ENCODE measurements at regions not wholly inside any gene's neighbourhood (a gene's known extent, or its start where the extent isn't known, plus 50 kb on each side); places are given as distances from the start of the nearest gene placed in this dataset.

GRCh38 chr1:55369474-55369873 is 154.3 kb upstream of the USP24 start:
- Mint-ChIP-seq H3K36me3 (ENCODE audit: low read depth) (no peaks in the 10 kb centered on the region), H3K27ac (no peak overlapping the region), H3K4me3 (no peak overlapping the region; the same call in 1 of the 2 replicates), H3K9me3 (no peaks in the 10 kb centered on the region), H3K4me1 (ENCODE audit: low read depth) (peaks cover 20% of the 10 kb centered on the region), H3K27me3 (ENCODE audit: insufficient read depth) (peaks cover 6% of the 10 kb centered on the region)
- peak; percentile 13 for DNase-seq
- TF ChIP-seq, protein P1, sequence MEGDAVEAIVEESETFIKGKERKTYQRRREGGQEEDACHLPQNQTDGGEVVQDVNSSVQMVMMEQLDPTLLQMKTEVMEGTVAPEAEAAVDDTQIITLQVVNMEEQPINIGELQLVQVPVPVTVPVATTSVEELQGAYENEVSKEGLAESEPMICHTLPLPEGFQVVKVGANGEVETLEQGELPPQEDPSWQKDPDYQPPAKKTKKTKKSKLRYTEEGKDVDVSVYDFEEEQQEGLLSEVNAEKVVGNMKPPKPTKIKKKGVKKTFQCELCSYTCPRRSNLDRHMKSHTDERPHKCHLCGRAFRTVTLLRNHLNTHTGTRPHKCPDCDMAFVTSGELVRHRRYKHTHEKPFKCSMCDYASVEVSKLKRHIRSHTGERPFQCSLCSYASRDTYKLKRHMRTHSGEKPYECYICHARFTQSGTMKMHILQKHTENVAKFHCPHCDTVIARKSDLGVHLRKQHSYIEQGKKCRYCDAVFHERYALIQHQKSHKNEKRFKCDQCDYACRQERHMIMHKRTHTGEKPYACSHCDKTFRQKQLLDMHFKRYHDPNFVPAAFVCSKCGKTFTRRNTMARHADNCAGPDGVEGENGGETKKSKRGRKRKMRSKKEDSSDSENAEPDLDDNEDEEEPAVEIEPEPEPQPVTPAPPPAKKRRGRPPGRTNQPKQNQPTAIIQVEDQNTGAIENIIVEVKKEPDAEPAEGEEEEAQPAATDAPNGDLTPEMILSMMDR (IDR thresholded peaks at IDR 0.05): no peak

DNA sequence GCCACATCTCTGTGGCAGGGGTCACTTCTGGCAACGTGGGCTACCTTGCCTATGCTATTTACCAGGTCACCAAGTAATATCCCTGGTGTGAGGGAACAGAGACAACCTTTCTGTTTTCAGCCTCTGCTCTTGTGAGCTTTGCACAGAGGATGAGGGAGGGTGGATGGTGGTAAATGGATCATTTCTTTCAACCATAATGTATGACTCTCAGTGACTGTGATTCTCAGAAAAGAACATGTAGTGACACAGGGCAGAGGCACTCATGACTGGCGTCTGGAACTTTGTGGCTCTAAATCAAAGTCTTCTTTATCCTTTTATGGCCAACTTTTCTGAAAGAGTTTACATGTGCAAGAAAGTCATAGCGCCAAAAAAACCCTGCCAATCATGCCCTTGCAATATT is 153.5 kb upstream of the USP24 start:
- Mint-ChIP-seq H3K4me1 (ENCODE audit: low read depth) (peaks cover 13% of the 10 kb centered on the region), H3K27ac (no peak overlapping the region), H3K4me3 (no peak overlapping the region), H3K36me3 (ENCODE audit: low read depth) (no peaks in the 10 kb centered on the region), H3K9me3 (no peaks in the 10 kb centered on the region), H3K27me3 (ENCODE audit: insufficient read depth) (peaks cover 6% of the 10 kb centered on the region)
- no peak for DNase-seq
- TF ChIP-seq, protein P1 (IDR thresholded peaks at IDR 0.05): no peak

GRCh38 chr1:55367273-55367672 is 152.1 kb upstream of the USP24 start:
- peaks cover 6% of the 10 kb centered on the region for H3K27me3 Mint-ChIP-seq (ENCODE audit: insufficient read depth)
- H3K4me1 Mint-ChIP-seq (ENCODE audit: low read depth): peaks cover 27% of the 10 kb centered on the region
- no peak overlapping the region for H3K27ac Mint-ChIP-seq
- no peaks in the 10 kb centered on the region for H3K36me3 Mint-ChIP-seq (ENCODE audit: low read depth)
- no peaks in the 10 kb centered on the region for H3K9me3 Mint-ChIP-seq
- no peak for DNase-seq
- no peak overlapping the region for H3K4me3 Mint-ChIP-seq
- TF ChIP-seq, protein P1 (IDR thresholded peaks at IDR 0.05): no peak

DNA sequence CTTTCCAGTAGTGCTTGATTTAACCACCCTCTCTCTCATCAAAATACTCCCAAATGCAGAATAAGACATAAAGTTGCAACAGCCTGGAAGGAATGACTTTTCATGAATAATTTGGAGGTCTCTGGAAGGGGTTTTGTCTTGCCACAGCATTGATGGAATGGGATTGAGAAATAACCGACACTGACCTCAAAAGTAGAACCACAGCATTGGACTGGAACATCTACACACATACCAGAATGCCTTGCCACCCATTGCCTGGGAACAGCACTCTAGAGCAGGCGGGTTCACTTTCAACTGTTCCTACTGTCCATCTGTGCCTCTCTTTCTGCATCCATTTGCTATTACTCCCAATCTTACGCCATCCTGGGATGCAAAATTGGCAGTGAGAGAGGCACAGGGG is 149.1 kb upstream of the USP24 start:
- no peaks in the 10 kb centered on the region for H3K36me3 Mint-ChIP-seq (ENCODE audit: low read depth)
- DNase-seq: no peak
- H3K27me3 Mint-ChIP-seq (ENCODE audit: insufficient read depth): peaks cover 9% of the 10 kb centered on the region
- peaks cover 17% of the 10 kb centered on the region for H3K4me1 Mint-ChIP-seq (ENCODE audit: low read depth)
- H3K9me3 Mint-ChIP-seq: no peaks in the 10 kb centered on the region
- H3K27ac Mint-ChIP-seq: no peak overlapping the region
- no peak overlapping the region for H3K4me3 Mint-ChIP-seq
- TF ChIP-seq, protein P1 (IDR thresholded peaks at IDR 0.05): no peak

GRCh38 chr1:55363268-55363667 is 148.1 kb upstream of the USP24 start:
- DNase-seq: no peak
- Mint-ChIP-seq H3K36me3 (ENCODE audit: low read depth) (no peaks in the 10 kb centered on the region), H3K27ac (no peak overlapping the region), H3K4me3 (no peak overlapping the region), H3K27me3 (ENCODE audit: insufficient read depth) (peaks cover 17% of the 10 kb centered on the region), H3K4me1 (ENCODE audit: low read depth) (peaks cover 15% of the 10 kb centered on the region), H3K9me3 (no peaks in the 10 kb centered on the region)
- TF ChIP-seq, protein P1 (IDR thresholded peaks at IDR 0.05): no peak

GRCh38 chr1:55362558-55362957 is 147.4 kb upstream of the USP24 start:
- Mint-ChIP-seq H3K9me3 (no peaks in the 10 kb centered on the region), H3K4me1 (ENCODE audit: low read depth) (peaks cover 15% of the 10 kb centered on the region), H3K27ac (peak overlapping the region; percentile 29; the same call in 1 of the 2 replicates), H3K36me3 (ENCODE audit: low read depth) (no peaks in the 10 kb centered on the region), H3K4me3 (no peak overlapping the region), H3K27me3 (ENCODE audit: insufficient read depth) (peaks cover 21% of the 10 kb centered on the region)
- TF ChIP-seq, protein P1 (IDR thresholded peaks at IDR 0.05): no peak
- DNase-seq: peak; percentile 68
